HEK293T (cell line): ENCODE measurements at regions not wholly inside any gene's neighbourhood (a gene's known extent, or its start where the extent isn't known, plus 50 kb on each side); places are given as distances from the start of the nearest gene placed in this dataset.

Experiments
- CTCF ChIA-PET: fragments of 350-600 bp; formaldehyde crosslinking; extraction: SDS; loops from one replicate; lab custom pipeline; 2021; ENCODE audit warnings: antibody characterized with exemption, inconsistent platforms; lab: Yijun Ruan, JAX
- POLR2A ChIA-PET: fragments of 350-600 bp; formaldehyde crosslinking; extraction: SDS; loops from one replicate; lab custom pipeline; 2020; ENCODE audit warnings: antibody characterized with exemption, inconsistent platforms; lab: Yijun Ruan, JAX
- DNase-seq: peaks from one replicate; pipeline ENCODE4 v3.0.0; 2012; ENCODE audit warnings: mixed read lengths; ENCODE audit errors: extremely low spot score
- ARNT ChIP-seq: fragments of 450-650 bp; IDR thresholded peaks from 2 replicates; pipeline ENCODE4 v1.6.1; 2017; ENCODE audit warnings: mild to moderate bottlenecking
- BHLHE40 ChIP-seq: fragments of 450-650 bp; IDR thresholded peaks from 2 replicates; pipeline ENCODE4 v1.6.1; 2016; ENCODE audit warnings: mild to moderate bottlenecking, moderate library complexity, borderline replicate concordance
- CTBP1 ChIP-seq: fragments of 450-650 bp; IDR thresholded peaks from 2 replicates; pipeline ENCODE4 v1.6.1; 2016; ENCODE audit warnings: borderline replicate concordance
- ELF4 ChIP-seq: fragments of 450-650 bp; IDR thresholded peaks from 2 replicates; pipeline ENCODE4 v1.6.1; 2017; ENCODE audit warnings: antibody characterized with exemption
- FOXA1 ChIP-seq: fragments of 450-650 bp; IDR thresholded peaks from 2 replicates; pipeline ENCODE4 v1.6.1; 2016; ENCODE audit warnings: mild to moderate bottlenecking
- FOXK2 ChIP-seq: fragments of 450-650 bp; IDR thresholded peaks from 2 replicates; pipeline ENCODE4 v1.6.1; 2016; ENCODE audit warnings: mild to moderate bottlenecking
- FOXM1 ChIP-seq: fragments of 450-650 bp; IDR thresholded peaks from 2 replicates; pipeline ENCODE4 v1.6.1; 2017; ENCODE audit warnings: mild to moderate bottlenecking, borderline replicate concordance
- HDGF ChIP-seq: fragments of 450-650 bp; IDR thresholded peaks from 2 replicates; pipeline ENCODE4 v1.6.1; 2017; ENCODE audit warnings: antibody characterized with exemption, borderline replicate concordance
- L3MBTL2 ChIP-seq: fragments of 450-650 bp; conservative IDR thresholded peaks from 2 replicates; pipeline ENCODE4 v1.6.1; 2016; ENCODE audit warnings: mild to moderate bottlenecking
- LEF1 ChIP-seq: fragments of 450-650 bp; IDR thresholded peaks from 2 replicates; pipeline ENCODE4 v1.6.1; 2017; ENCODE audit warnings: mild to moderate bottlenecking, borderline replicate concordance
- NFRKB ChIP-seq: fragments of 450-650 bp; IDR thresholded peaks from 2 replicates; pipeline ENCODE4 v1.6.1; 2016; ENCODE audit warnings: mild to moderate bottlenecking, moderate library complexity
- SP1 ChIP-seq: fragments of 450-650 bp; IDR thresholded peaks from 2 replicates; pipeline ENCODE4 v1.6.1; 2017
- SUZ12 ChIP-seq: fragments of 450-650 bp; IDR thresholded peaks from 2 replicates; pipeline ENCODE4 v1.6.1; 2016; ENCODE audit warnings: mild to moderate bottlenecking
- TARDBP ChIP-seq: fragments of 450-650 bp; IDR thresholded peaks from 2 replicates; pipeline ENCODE4 v1.6.1; 2016
- ZNF384 ChIP-seq: fragments of 450-650 bp; IDR thresholded peaks from 2 replicates; pipeline ENCODE4 v1.6.1; 2016
- TF ChIP-seq, protein P1 (sequence below): fragments of 450-650 bp; IDR thresholded peaks from 2 replicates; pipeline ENCODE4 v1.6.1; 2016

GRCh38 chr5:174542037-174542436, 182.3 kb upstream of the MSX2 start:
- TF ChIP-seq FOXA1 = no peak
- DNase-seq = no peak
- CTCF ChIA-PET = interaction anchor here (0.6 kb wide), 1 partner anchor 214 kb away, joined by 7 read pairs; no protein-coding TSS in a partner anchor
- POLR2A ChIA-PET = no interaction called here

GRCh38 chr5:174542471-174542870, 181.9 kb upstream of the MSX2 start:
- TF ChIP-seq L3MBTL2 (no peak), LEF1 (no peak), FOXA1 (no peak), HDGF (no peak), BHLHE40 (no peak), ZNF384 (no peak), SP1 (no peak)
- POLR2A ChIA-PET = interaction anchor here (0.5 kb wide), 1 partner anchor 8 kb away, joined by 3 read pairs; no protein-coding TSS in a partner anchor
- no peak for DNase-seq
- CTCF ChIA-PET = no interaction called here

DNA sequence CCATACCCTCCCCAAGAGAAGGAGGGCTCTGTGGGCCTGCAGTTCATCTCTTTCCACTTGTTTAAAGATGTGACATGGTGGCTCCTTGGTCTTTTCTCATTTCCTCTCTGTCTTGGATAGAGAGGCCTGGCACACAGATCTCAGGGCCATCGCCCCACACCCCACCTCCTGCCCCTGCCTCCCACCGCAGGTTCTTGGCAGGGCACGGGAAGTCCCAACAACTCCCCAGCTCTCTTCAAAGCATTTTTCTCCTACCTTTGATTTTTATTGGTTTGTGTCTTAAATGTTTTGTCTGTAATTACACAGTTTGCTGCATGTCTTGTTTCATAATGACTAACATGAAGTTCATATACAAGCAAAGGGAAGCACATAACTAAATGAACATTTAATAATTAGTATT, 178.5 kb upstream of the MSX2 start:
- TF ChIP-seq L3MBTL2 = no peak
- no peak for TF ChIP-seq FOXA1
- TF ChIP-seq FOXM1 = no peak
- TF ChIP-seq SUZ12 = no peak
- TF ChIP-seq BHLHE40 = no peak
- TF ChIP-seq, protein P1, sequence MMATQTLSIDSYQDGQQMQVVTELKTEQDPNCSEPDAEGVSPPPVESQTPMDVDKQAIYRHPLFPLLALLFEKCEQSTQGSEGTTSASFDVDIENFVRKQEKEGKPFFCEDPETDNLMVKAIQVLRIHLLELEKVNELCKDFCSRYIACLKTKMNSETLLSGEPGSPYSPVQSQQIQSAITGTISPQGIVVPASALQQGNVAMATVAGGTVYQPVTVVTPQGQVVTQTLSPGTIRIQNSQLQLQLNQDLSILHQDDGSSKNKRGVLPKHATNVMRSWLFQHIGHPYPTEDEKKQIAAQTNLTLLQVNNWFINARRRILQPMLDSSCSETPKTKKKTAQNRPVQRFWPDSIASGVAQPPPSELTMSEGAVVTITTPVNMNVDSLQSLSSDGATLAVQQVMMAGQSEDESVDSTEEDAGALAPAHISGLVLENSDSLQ = no peak
- TF ChIP-seq CTBP1 = no peak
- TF ChIP-seq NFRKB = no peak
- no peak for TF ChIP-seq FOXK2
- TF ChIP-seq ARNT = no peak
- no peak for TF ChIP-seq HDGF
- no peak for TF ChIP-seq TARDBP
- ChIA-PET CTCF (interaction anchor here (0.6 kb wide), 1 partner anchor 25 kb away, joined by 3 read pairs; no protein-coding TSS in a partner anchor), POLR2A (interaction anchor here (0.9 kb wide), 1 partner anchor 13 kb away, joined by 3 read pairs; no protein-coding TSS in a partner anchor)
- DNase-seq = no peak

GRCh38 chr5:174547814-174548213, 176.6 kb upstream of the MSX2 start:
- TF ChIP-seq FOXM1 = no peak
- TF ChIP-seq SP1 = no peak
- TF ChIP-seq LEF1 = no peak
- no peak for TF ChIP-seq SUZ12
- no peak for DNase-seq
- ChIA-PET CTCF (no interaction called here), POLR2A (no interaction called here)

DNA sequence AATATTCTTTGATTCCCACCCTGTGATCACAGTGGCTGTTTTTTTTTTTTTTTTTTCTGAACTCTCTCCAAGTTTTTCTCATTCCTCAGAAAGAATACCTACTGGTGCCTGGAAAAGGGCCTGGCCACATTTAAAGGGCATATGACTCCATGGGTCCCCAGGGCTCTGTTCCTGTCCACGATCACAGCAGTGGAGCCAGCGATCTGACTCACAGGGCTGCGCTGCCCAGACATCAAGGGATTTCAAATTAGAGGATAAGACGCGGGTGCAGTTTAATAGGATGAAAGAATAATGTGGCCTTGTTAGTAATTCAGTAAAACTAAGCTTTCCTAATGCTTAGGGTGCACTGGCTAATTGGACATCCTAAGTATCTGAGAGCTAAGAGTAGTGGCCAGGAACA, 175.1 kb upstream of the MSX2 start:
- ChIA-PET CTCF (interaction anchor here (0.5 to 1.1 kb wide), 4 partner anchors 27 to 232 kb away, joined by 3 to 4 read pairs (median 3); no protein-coding TSS in a partner anchor), POLR2A (interaction anchor here (0.9 kb wide), 1 partner anchor 17 kb away, joined by 3 read pairs; no protein-coding TSS in a partner anchor)
- DNase-seq = no peak

DNA sequence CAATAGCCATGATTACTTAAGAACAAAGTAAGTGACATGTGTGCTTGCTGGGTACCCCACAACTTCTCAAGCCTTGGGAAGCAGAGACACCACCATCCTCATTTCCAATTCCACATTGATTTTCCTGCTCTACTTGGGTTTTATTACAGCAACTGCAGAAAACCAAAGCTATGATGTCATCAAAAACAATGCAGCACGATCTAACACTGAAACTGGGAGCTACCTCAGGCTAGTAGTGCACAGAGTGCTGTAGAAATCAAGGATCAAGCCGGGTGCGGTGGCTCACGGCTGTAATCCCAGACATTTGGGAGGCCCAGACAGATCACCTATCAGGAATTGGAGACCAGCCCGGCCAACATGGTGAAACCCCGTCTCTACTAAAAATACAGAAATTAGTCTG, 174.4 kb upstream of the MSX2 start:
- no peak for TF ChIP-seq HDGF
- no peak for TF ChIP-seq SP1
- no peak for TF ChIP-seq LEF1
- no peak for TF ChIP-seq ARNT
- no peak for TF ChIP-seq BHLHE40
- TF ChIP-seq FOXK2 = no peak
- ChIA-PET POLR2A (no interaction called here), CTCF (interaction anchor here (0.8 to 1.1 kb wide), 2 partner anchors 26 to 30 kb away, joined by 3 read pairs; no protein-coding TSS in a partner anchor)
- no peak for DNase-seq

More for the DNA sequence above, 175.1 kb upstream of the MSX2 start:
- TF ChIP-seq FOXK2 (no peak), LEF1 (no peak), TARDBP (no peak), SP1 (no peak), L3MBTL2 (no peak), FOXA1 (no peak), ELF4 (no peak), NFRKB (no peak), HDGF (no peak), BHLHE40 (no peak), ARNT (no peak), CTBP1 (no peak), SUZ12 (no peak)
- TF ChIP-seq, protein P1 = no peak

DNA sequence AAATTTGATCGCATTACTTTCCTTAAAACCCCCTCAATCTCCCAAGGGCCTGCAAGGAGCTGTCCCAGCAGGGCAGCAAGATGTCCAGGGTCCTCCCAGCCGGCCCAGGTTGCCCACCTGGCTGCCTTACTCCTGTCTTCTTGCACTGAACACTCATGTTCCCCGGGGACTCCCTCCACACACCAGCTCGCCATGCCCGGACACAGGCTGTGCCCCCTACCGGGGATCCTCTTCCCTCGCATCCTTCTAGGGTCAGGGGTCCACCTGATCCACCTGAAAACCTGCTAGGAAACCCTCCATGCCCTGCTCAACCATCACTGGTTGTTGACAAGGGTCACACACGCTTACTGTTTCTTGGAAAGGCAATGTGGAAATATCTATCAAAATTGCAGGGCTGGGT, 172.0 kb upstream of the MSX2 start:
- ChIA-PET CTCF (interaction anchor here (1.0 kb wide), 1 partner anchor 28 kb away, joined by 6 read pairs; no protein-coding TSS in a partner anchor), POLR2A (no interaction called here)
- DNase-seq = no peak
- TF ChIP-seq LEF1 = no peak
- TF ChIP-seq CTBP1 = no peak
- TF ChIP-seq HDGF = no peak
- no peak for TF ChIP-seq FOXK2
- TF ChIP-seq ARNT = no peak
- TF ChIP-seq FOXA1 = no peak
- TF ChIP-seq, protein P1 = no peak
- no peak for TF ChIP-seq NFRKB
- no peak for TF ChIP-seq SP1
- no peak for TF ChIP-seq FOXM1
- TF ChIP-seq ZNF384 = no peak
- no peak for TF ChIP-seq SUZ12
